Osteoblast (primary cell): ENCODE measurements at regions not wholly inside any gene's neighbourhood (a gene's known extent, or its start where the extent isn't known, plus 50 kb on each side); places are given as distances from the start of the nearest gene placed in this dataset.
"Not testable (repeated sequence)": the region's sequence is repeated elsewhere in the genome, so short reads cannot be mapped to it uniquely, and the experiment has no call there.

ENCODE experiments used
- DNase-seq: peaks from one replicate; pipeline ENCODE4 v3.0.0; 2011; ENCODE audit warnings: low spot score, mixed read lengths; ENCODE audit not compliant: insufficient read length; ENCODE audit errors: missing footprints
- H2AFZ ChIP-seq: 2 replicates; pipeline ENCODE4 v1.6.0; 2011; ENCODE audit warnings: mild to moderate bottlenecking, low read length
- H3K27ac ChIP-seq: 2 replicates; pipeline ENCODE4 v1.5.1; 2011; ENCODE audit warnings: mild to moderate bottlenecking, low read depth, low read length, moderate library complexity
- H3K27me3 ChIP-seq: 2 replicates; pipeline ENCODE4 v1.6.0; 2012; ENCODE audit warnings: mild to moderate bottlenecking, control low read depth, inconsistent platforms, low read length, moderate library complexity; ENCODE audit not compliant: insufficient read depth
- H3K36me3 ChIP-seq: 2 replicates; pipeline ENCODE4 v1.5.1; 2011; ENCODE audit warnings: mild to moderate bottlenecking, low read length, control low read depth, moderate library complexity; ENCODE audit not compliant: insufficient read depth
- H3K4me1 ChIP-seq: 2 replicates; pipeline ENCODE4 v1.5.1; 2011; ENCODE audit warnings: mild to moderate bottlenecking, low read length, control low read depth, moderate library complexity; ENCODE audit not compliant: insufficient read depth
- H3K4me2 ChIP-seq: 2 replicates; pipeline ENCODE4 v1.6.0; 2011; ENCODE audit warnings: mild to moderate bottlenecking, low read length; ENCODE audit not compliant: insufficient read depth
- H3K4me3 ChIP-seq: fragments of 200-600 bp; sonication (generic); 3 replicates; pipeline ENCODE4 v1.5.1; 2012; ENCODE audit warnings: mild to moderate bottlenecking, low read length, inconsistent platforms; ENCODE audit not compliant: insufficient read depth
- H3K79me2 ChIP-seq: 2 replicates; pipeline ENCODE4 v1.6.0; 2012; ENCODE audit warnings: mild to moderate bottlenecking, low read length, control low read depth, inconsistent platforms; ENCODE audit not compliant: insufficient read depth
- H3K9me3 ChIP-seq: 2 replicates; pipeline ENCODE4 v1.5.1; 2011; ENCODE audit warnings: low read depth, low read length, control low read depth
- H4K20me1 ChIP-seq: 2 replicates; pipeline ENCODE4 v1.6.0; 2012; ENCODE audit warnings: mild to moderate bottlenecking, low read length, control low read depth; ENCODE audit not compliant: insufficient read depth
- TF ChIP-seq, protein P1 (sequence below): IDR thresholded peaks from 2 replicates; pipeline ENCODE4 v1.5.1; 2011; ENCODE audit warnings: mild to moderate bottlenecking, low read depth, low read length, moderate library complexity; ENCODE audit errors: extremely low read depth

DNA sequence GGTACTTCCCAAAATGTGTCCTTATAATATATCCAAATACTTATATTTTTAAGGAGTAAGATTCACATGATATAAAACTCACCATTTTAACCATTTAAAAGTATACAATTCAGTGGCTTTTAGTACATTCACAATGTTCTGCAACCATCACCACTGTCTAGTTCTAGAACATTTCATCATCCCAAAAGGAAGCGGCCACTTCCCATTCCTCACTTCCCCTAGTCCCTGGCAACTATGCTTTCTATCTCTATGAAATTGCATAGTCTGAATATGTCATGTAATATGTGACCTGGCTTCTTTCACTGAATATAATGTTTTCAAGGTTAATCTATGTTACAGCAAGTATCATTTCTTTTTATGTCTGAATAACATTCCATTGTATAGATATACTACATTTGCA, 615.1 kb upstream of the SGCD start:
- Histone ChIP-seq H3K9me3 (no peaks in the 10 kb centered on the region), H4K20me1 (no peaks in the 10 kb centered on the region), H3K4me1 (no peaks in the 10 kb centered on the region), H3K27me3 (no peaks in the 10 kb centered on the region), H2AFZ (no peak overlapping the region), H3K27ac (no peak overlapping the region), H3K79me2 (no peaks in the 10 kb centered on the region), H3K36me3 (no peaks in the 10 kb centered on the region), H3K4me2 (no peak overlapping the region), H3K4me3 (no peak overlapping the region)
- DNase-seq, result no peak
- TF ChIP-seq, protein P1, sequence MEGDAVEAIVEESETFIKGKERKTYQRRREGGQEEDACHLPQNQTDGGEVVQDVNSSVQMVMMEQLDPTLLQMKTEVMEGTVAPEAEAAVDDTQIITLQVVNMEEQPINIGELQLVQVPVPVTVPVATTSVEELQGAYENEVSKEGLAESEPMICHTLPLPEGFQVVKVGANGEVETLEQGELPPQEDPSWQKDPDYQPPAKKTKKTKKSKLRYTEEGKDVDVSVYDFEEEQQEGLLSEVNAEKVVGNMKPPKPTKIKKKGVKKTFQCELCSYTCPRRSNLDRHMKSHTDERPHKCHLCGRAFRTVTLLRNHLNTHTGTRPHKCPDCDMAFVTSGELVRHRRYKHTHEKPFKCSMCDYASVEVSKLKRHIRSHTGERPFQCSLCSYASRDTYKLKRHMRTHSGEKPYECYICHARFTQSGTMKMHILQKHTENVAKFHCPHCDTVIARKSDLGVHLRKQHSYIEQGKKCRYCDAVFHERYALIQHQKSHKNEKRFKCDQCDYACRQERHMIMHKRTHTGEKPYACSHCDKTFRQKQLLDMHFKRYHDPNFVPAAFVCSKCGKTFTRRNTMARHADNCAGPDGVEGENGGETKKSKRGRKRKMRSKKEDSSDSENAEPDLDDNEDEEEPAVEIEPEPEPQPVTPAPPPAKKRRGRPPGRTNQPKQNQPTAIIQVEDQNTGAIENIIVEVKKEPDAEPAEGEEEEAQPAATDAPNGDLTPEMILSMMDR, result no peak

DNA sequence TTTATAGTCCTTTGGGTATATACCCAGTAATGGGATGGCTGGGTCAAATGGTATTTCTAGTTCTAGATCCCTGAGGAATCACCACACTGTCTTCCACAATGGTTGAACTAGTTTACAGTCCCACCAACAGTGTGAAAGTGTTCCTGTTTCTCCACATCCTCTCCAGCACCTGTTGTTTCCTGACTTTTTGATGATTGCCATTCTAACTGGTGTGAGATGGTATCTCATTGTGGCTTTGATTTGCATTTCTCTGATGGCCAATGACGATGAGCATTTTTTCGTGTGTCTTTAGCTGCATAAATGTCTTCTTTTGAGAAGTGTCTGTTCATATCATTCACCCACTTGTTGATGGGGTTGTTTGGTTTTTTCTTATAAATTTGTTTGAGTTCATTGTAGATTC, 612.5 kb upstream of the SGCD start:
- not testable (repeated sequence) for H4K20me1 ChIP-seq, H3K36me3 ChIP-seq, DNase-seq

DNA sequence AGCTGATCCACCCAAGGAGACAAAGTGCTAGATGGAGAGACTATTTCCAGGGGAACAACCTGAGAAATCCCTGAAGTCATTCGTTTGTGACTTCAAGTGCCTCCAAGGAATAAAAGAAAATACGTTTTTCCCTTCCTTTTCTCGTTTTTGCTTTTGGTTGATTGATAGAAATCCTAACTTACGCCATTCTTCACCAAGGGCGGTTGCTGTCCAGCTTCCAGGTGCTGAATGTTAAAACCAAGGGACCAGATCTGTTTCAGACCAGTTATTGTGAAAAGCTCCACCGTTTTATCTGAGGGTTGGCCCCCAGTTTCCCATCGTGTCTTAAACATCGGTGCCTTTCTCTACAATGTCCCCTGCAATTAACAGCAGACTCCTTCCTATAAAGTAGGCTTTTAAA, 600.7 kb upstream of the SGCD start:
- H3K4me2 ChIP-seq, result no peak overlapping the region
- H3K4me3 ChIP-seq, result no peak overlapping the region
- H2AFZ ChIP-seq, result no peak overlapping the region
- peak; percentile 57 for DNase-seq
- no peaks in the 10 kb centered on the region for H4K20me1 ChIP-seq
- H3K36me3 ChIP-seq, result no peaks in the 10 kb centered on the region
- peaks cover 27% of the 10 kb centered on the region for H3K27me3 ChIP-seq
- no peaks in the 10 kb centered on the region for H3K4me1 ChIP-seq
- H3K9me3 ChIP-seq, result no peaks in the 10 kb centered on the region
- TF ChIP-seq, protein P1, result no peak
- H3K27ac ChIP-seq, result no peak overlapping the region
- H3K79me2 ChIP-seq, result no peaks in the 10 kb centered on the region

More for the DNA sequence above, 612.5 kb upstream of the SGCD start:
- not testable (repeated sequence) for H3K27me3 ChIP-seq, H3K4me3 ChIP-seq, H3K79me2 ChIP-seq, H3K9me3 ChIP-seq, H3K4me2 ChIP-seq, H3K4me1 ChIP-seq, H2AFZ ChIP-seq, H3K27ac ChIP-seq

DNA sequence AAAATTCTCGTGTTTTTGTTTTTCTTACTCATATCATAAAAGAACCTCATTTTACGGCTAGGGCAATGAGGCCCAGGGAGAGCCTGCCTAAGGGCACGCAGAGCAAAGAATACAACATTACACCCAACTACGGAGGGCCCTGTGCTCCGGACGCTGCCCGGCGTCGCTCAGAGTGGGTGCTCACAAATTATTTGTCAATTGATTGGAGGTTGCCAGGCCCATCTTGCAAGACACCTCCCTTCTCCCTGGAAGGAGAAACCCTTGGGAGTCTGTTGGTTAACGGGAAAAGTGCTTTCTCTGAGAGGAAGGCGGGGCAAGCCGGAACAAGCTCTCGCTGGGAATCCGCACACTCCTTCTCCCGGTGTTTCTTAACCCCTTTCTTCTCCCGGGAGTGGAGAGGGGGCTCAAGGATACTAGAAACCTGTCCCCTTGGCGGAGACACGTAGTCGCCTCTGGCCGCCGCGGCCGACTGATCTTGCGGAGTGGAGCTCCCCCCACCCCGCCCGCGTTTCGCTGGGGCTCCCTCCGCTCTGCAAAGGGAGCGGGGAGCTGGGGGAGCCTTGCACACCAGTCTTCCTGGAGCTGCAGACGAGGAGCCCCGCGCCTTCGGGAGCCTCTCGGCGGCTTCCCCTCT, 599.3 kb upstream of the SGCD start:
- peaks cover 27% of the 10 kb centered on the region for H3K27me3 ChIP-seq
- no peak overlapping the region for H3K27ac ChIP-seq
- no peaks in the 10 kb centered on the region for H3K79me2 ChIP-seq
- H3K9me3 ChIP-seq, result no peaks in the 10 kb centered on the region
- no peaks in the 10 kb centered on the region for H3K36me3 ChIP-seq
- TF ChIP-seq, protein P1, result no peak
- H3K4me2 ChIP-seq, result peak overlapping the region; percentile 61
- H4K20me1 ChIP-seq, result no peaks in the 10 kb centered on the region
- peak; percentile 75 for DNase-seq
- no peaks in the 10 kb centered on the region for H3K4me1 ChIP-seq
- peak overlapping the region; percentile 59 for H2AFZ ChIP-seq
- H3K4me3 ChIP-seq, result peak overlapping the region; percentile 55
